ENCODE measurements at regions not wholly inside any gene's neighbourhood (a gene's known extent, or its start where the extent isn't known, plus 50 kb on each side); places are given as distances from the start of the nearest gene placed in this dataset.

GRCh38 chr17:74027444-74027843, 176.0 kb upstream of the RPL38 start:
- Mint-ChIP-seq H3K9me3 (ENCODE audit: low read depth) (no peaks in the 10 kb centered on the region), H3K27me3 (no peaks in the 10 kb centered on the region), H3K4me3 (no peak overlapping the region), H3K36me3 (no peaks in the 10 kb centered on the region), H3K27ac (no peak overlapping the region), H3K4me1 (ENCODE audit: low read depth) (no peaks in the 10 kb centered on the region)

GRCh38 chr17:74028354-74029116, 174.9 kb upstream of the RPL38 start:
- H3K4me3 Mint-ChIP-seq = no peak overlapping the region
- H3K27me3 Mint-ChIP-seq = no peaks in the 10 kb centered on the region
- H3K4me1 Mint-ChIP-seq (ENCODE audit: low read depth) = no peaks in the 10 kb centered on the region
- H3K9me3 Mint-ChIP-seq (ENCODE audit: low read depth) = no peaks in the 10 kb centered on the region
- no peak overlapping the region for H3K27ac Mint-ChIP-seq
- H3K36me3 Mint-ChIP-seq = no peaks in the 10 kb centered on the region

- Mint-ChIP-seq H3K9me3 (ENCODE audit: low read depth) (no peaks in the 10 kb centered on the region), H3K27me3 (no peaks in the 10 kb centered on the region)
Measured at GRCh38 chr17:74031316-74032090, 172.0 kb upstream of the RPL38 start.

GRCh38 chr17:74032222-74032621, 171.3 kb upstream of the RPL38 start:
- H3K4me3 Mint-ChIP-seq = no peak overlapping the region
- H3K27me3 Mint-ChIP-seq = no peaks in the 10 kb centered on the region
- H3K9me3 Mint-ChIP-seq (ENCODE audit: low read depth) = no peaks in the 10 kb centered on the region
- no peak overlapping the region for H3K27ac Mint-ChIP-seq
- no peaks in the 10 kb centered on the region for H3K36me3 Mint-ChIP-seq
- no peaks in the 10 kb centered on the region for H3K4me1 Mint-ChIP-seq (ENCODE audit: low read depth)

More at GRCh38 chr17:74031316-74032090, 172.0 kb upstream of the RPL38 start:
- Mint-ChIP-seq H3K4me1 (ENCODE audit: low read depth) (no peaks in the 10 kb centered on the region), H3K27ac (no peak overlapping the region), H3K4me3 (no peak overlapping the region), H3K36me3 (no peaks in the 10 kb centered on the region)

- Mint-ChIP-seq H3K27me3 (no peaks in the 10 kb centered on the region), H3K36me3 (no peaks in the 10 kb centered on the region), H3K4me1 (ENCODE audit: low read depth) (no peaks in the 10 kb centered on the region), H3K4me3 (no peak overlapping the region), H3K9me3 (ENCODE audit: low read depth) (no peaks in the 10 kb centered on the region), H3K27ac (no peak overlapping the region)
Measured at GRCh38 chr17:74037320-74037719, 166.2 kb upstream of the RPL38 start.

GRCh38 chr17:74040291-74040690, 163.2 kb upstream of the RPL38 start:
- H3K4me1 Mint-ChIP-seq (ENCODE audit: low read depth) = no peaks in the 10 kb centered on the region
- H3K27ac Mint-ChIP-seq = no peak overlapping the region
- no peaks in the 10 kb centered on the region for H3K9me3 Mint-ChIP-seq (ENCODE audit: low read depth)
- H3K36me3 Mint-ChIP-seq = no peaks in the 10 kb centered on the region
- no peak overlapping the region for H3K4me3 Mint-ChIP-seq
- peaks cover 1% of the 10 kb centered on the region for H3K27me3 Mint-ChIP-seq

GRCh38 chr17:74040729-74041128, 162.7 kb upstream of the RPL38 start:
- peaks cover 1% of the 10 kb centered on the region for H3K27me3 Mint-ChIP-seq
- H3K9me3 Mint-ChIP-seq (ENCODE audit: low read depth) = no peaks in the 10 kb centered on the region
- no peak overlapping the region for H3K4me3 Mint-ChIP-seq
- H3K27ac Mint-ChIP-seq = no peak overlapping the region
- no peaks in the 10 kb centered on the region for H3K36me3 Mint-ChIP-seq
- no peaks in the 10 kb centered on the region for H3K4me1 Mint-ChIP-seq (ENCODE audit: low read depth)

GRCh38 chr17:74041869-74042640, 161.4 kb upstream of the RPL38 start:
- Mint-ChIP-seq H3K36me3 (no peaks in the 10 kb centered on the region), H3K9me3 (ENCODE audit: low read depth) (no peaks in the 10 kb centered on the region), H3K27ac (no peak overlapping the region), H3K27me3 (peaks cover 3% of the 10 kb centered on the region), H3K4me3 (no peak overlapping the region), H3K4me1 (ENCODE audit: low read depth) (no peaks in the 10 kb centered on the region)

GRCh38 chr17:74042744-74043486, 160.6 kb upstream of the RPL38 start:
- Mint-ChIP-seq H3K4me3 (no peak overlapping the region), H3K4me1 (ENCODE audit: low read depth) (peaks cover 1% of the 10 kb centered on the region), H3K27me3 (peaks cover 7% of the 10 kb centered on the region), H3K27ac (no peak overlapping the region), H3K9me3 (ENCODE audit: low read depth) (no peaks in the 10 kb centered on the region), H3K36me3 (no peaks in the 10 kb centered on the region)

GRCh38 chr17:74043976-74044375, 159.5 kb upstream of the RPL38 start:
- no peaks in the 10 kb centered on the region for H3K9me3 Mint-ChIP-seq (ENCODE audit: low read depth)
- H3K36me3 Mint-ChIP-seq = no peaks in the 10 kb centered on the region
- peaks cover 2% of the 10 kb centered on the region for H3K4me1 Mint-ChIP-seq (ENCODE audit: low read depth)
- peaks cover 7% of the 10 kb centered on the region for H3K27me3 Mint-ChIP-seq
- H3K27ac Mint-ChIP-seq = no peak overlapping the region
- H3K4me3 Mint-ChIP-seq = no peak overlapping the region

- no peaks in the 10 kb centered on the region for H3K36me3 Mint-ChIP-seq
- no peak overlapping the region for H3K27ac Mint-ChIP-seq
- peaks cover 2% of the 10 kb centered on the region for H3K4me1 Mint-ChIP-seq (ENCODE audit: low read depth)
- H3K9me3 Mint-ChIP-seq (ENCODE audit: low read depth) = no peaks in the 10 kb centered on the region
- H3K27me3 Mint-ChIP-seq = peaks cover 7% of the 10 kb centered on the region
- H3K4me3 Mint-ChIP-seq = no peak overlapping the region
Measured at GRCh38 chr17:74045608-74046280, 157.7 kb upstream of the RPL38 start.

GRCh38 chr17:74049167-74049966, 154.1 kb upstream of the RPL38 start:
- Mint-ChIP-seq H3K9me3 (ENCODE audit: low read depth) (no peaks in the 10 kb centered on the region), H3K27me3 (peaks cover 9% of the 10 kb centered on the region)

GRCh38 chr17:74049967-74050458, 153.5 kb upstream of the RPL38 start:
- Mint-ChIP-seq H3K27ac (no peak overlapping the region), H3K4me1 (ENCODE audit: low read depth) (peaks cover 2% of the 10 kb centered on the region), H3K27me3 (peaks cover 7% of the 10 kb centered on the region), H3K4me3 (no peak overlapping the region), H3K9me3 (ENCODE audit: low read depth) (no peaks in the 10 kb centered on the region), H3K36me3 (no peaks in the 10 kb centered on the region)

More at GRCh38 chr17:74049167-74049966, 154.1 kb upstream of the RPL38 start:
- H3K36me3 Mint-ChIP-seq = no peaks in the 10 kb centered on the region
- peaks cover 2% of the 10 kb centered on the region for H3K4me1 Mint-ChIP-seq (ENCODE audit: low read depth)
- no peak overlapping the region for H3K4me3 Mint-ChIP-seq
- no peak overlapping the region for H3K27ac Mint-ChIP-seq
